ENCODE measurements at regions not wholly inside any gene's neighbourhood (a gene's known extent, or its start where the extent isn't known, plus 50 kb on each side); places are given as distances from the start of the nearest gene placed in this dataset.

DNA sequence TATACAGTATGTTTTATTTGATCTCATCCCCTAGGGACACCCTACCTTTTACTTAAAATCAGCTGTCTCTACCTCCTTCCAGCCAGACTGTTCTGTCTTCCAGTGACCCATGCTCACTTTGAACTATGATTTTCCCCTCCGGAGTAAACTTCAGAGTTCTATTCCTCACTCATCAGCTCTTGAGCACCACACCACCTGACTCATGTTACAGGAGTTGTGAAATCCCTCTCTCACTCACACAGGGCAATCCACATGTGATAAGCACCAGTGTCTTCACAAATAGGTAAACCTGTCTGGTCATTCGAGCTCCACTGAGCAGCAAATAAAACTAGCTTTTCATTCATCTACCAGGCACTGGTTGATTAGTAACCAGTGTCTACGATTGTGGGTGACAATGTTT is 177.3 kb upstream of the BMP4 start:
- Histone ChIP-seq H3K4ac (ENCODE audit: low read depth, low read length) (no peak overlapping the region), H2BK20ac (ENCODE audit: low read depth, low read length) (no peak overlapping the region), H4K20me1 (ENCODE audit: insufficient read depth, low read length) (no peaks in the 10 kb centered on the region), H2AFZ (replicated peaks; ENCODE audit: low read length, poor library complexity) (no peak overlapping the region), H3K27ac (ENCODE audit: insufficient read depth, low read length) (no peak overlapping the region), H3K4me2 (ENCODE audit: low read depth, low read length) (no peak overlapping the region), H2BK120ac (ENCODE audit: low read depth, low read length) (no peak overlapping the region), H3K18ac (ENCODE audit: low read depth, low read length) (no peak overlapping the region), H3K9ac (ENCODE audit: low read depth, low read length) (no peak overlapping the region), H4K8ac (ENCODE audit: low read depth in 2 of 2, low read length in 2 of 2) (no peak overlapping the region), H3K4me3 (ENCODE audit: insufficient read depth, low read depth, low read length) (no peak overlapping the region), H3K9me1 (ENCODE audit: insufficient read depth, low read length) (no peaks in the 10 kb centered on the region), H3K79me1 (ENCODE audit: low read depth in 1 of 2, low read length in 2 of 2) (no peaks in the 10 kb centered on the region), H4K91ac (ENCODE audit: insufficient read depth, low read depth, low read length) (no peak overlapping the region), H2AK9ac (replicated peaks; ENCODE audit: low read depth, low read length, poor library complexity) (no peak overlapping the region), H3K4me1 (ENCODE audit: control insufficient read depth, insufficient read depth, low read length) (peaks cover 2% of the 10 kb centered on the region; the same call in 1 of the 2 replicates), H2BK5ac (ENCODE audit: low read depth, low read length, poor library complexity, severe bottlenecking) (no peak overlapping the region), H3K36me3 (ENCODE audit: control insufficient read depth, insufficient read depth, low read length) (no peaks in the 10 kb centered on the region), H3K27me3 (ENCODE audit: control insufficient read depth, insufficient read depth, low read length) (no peaks in the 10 kb centered on the region; the same call in 1 of the 2 replicates), H2BK15ac (ENCODE audit: low read depth, low read length) (no peak overlapping the region), H2AK5ac (ENCODE audit: low read depth, low read length) (no peak overlapping the region), H3K23ac (ENCODE audit: low read depth, low read length) (no peak overlapping the region), H4K5ac (ENCODE audit: low read depth, low read length) (no peak overlapping the region), H3K56ac (ENCODE audit: extremely low read depth, insufficient read depth, low read length) (no peak overlapping the region), H3K14ac (replicated peaks; ENCODE audit: low read depth, low read length) (no peak overlapping the region), H3K9me3 (ENCODE audit: control insufficient read depth, insufficient read depth, low read length) (no peaks in the 10 kb centered on the region)
- peak; percentile 86 for TF ChIP-seq CEBPB (IDR thresholded peaks at IDR 0.05; ENCODE audit: low read depth, low read length)
- TF ChIP-seq FOS (IDR thresholded peaks at IDR 0.05; ENCODE audit: low read depth, low read length) = no peak
- TF ChIP-seq RCOR1 (IDR thresholded peaks at IDR 0.05; ENCODE audit: insufficient replicate concordance, low read length) = no peak
- no peak for TF ChIP-seq NFE2L2 (IDR thresholded peaks at IDR 0.05; ENCODE audit: low read depth, low read length)
- no peak for TF ChIP-seq RAD21 (IDR thresholded peaks at IDR 0.05; ENCODE audit: low read length)
- TF ChIP-seq, protein P1, sequence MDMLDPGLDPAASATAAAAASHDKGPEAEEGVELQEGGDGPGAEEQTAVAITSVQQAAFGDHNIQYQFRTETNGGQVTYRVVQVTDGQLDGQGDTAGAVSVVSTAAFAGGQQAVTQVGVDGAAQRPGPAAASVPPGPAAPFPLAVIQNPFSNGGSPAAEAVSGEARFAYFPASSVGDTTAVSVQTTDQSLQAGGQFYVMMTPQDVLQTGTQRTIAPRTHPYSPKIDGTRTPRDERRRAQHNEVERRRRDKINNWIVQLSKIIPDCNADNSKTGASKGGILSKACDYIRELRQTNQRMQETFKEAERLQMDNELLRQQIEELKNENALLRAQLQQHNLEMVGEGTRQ (IDR thresholded peaks at IDR 0.05; ENCODE audit: low read depth, low read length) = no peak
- no peak for TF ChIP-seq CHD1 (IDR thresholded peaks at IDR 0.05; ENCODE audit: low read depth, low read length)
- no peak for TF ChIP-seq MAZ (IDR thresholded peaks at IDR 0.05; ENCODE audit: borderline replicate concordance, low read depth, low read length)
- TF ChIP-seq MXI1 (IDR thresholded peaks at IDR 0.05; ENCODE audit: borderline replicate concordance, low read depth, low read length) = no peak
- in situ Hi-C loops (cut with MboI; ENCODE audit: low sequenced_read_pairs) (no loop called here), dilution Hi-C loops (cut with HindIII; ENCODE audit: low sequenced_read_pairs, unreplicated experiment) (no loop called here), intact Hi-C loops (cut with micrococcal nuclease) (no loop called here)
- ChIA-PET POLR2A (ENCODE audit: unreplicated experiment) (no interaction called here), CTCF (no interaction called here)
- DNase-seq = peak; percentile 59
- WGBS, 2 experiments (ENCODE audit: extremely low coverage in 2 of 2, insufficient read length in 1 of 2) = 67% methylated on average over 1 of the region's 3 CpGs; no CpG with 5 or more reads in 1 of the 2 experiments
- ATAC-seq (ENCODE audit: low read depth) = peak; percentile 31; the same call in 1 of the 2 replicates
- no TSS peak for BruUV-seq (replicated peaks)
